Smooth muscle cell of the brain vasculature (primary cell): ENCODE measurements at regions not wholly inside any gene's neighbourhood (a gene's known extent, or its start where the extent isn't known, plus 50 kb on each side); places are given as distances from the start of the nearest gene placed in this dataset.
"Not testable (repeated sequence)": the region's sequence is repeated elsewhere in the genome, so short reads cannot be mapped to it uniquely, and the experiment has no call there.

ENCODE experiments used
- DNase-seq: peaks from one replicate; pipeline ENCODE4 v3.0.0-alpha.2; 2012; ENCODE audit warnings: low read depth, low spot score

GRCh38 chrX:131893857-131894256 is 129.2 kb upstream of the STK26 start:
- not testable (repeated sequence) for DNase-seq

- DNase-seq: no peak
Observed at GRCh38 chrX:131894995-131895394, 128.1 kb upstream of the STK26 start.

GRCh38 chrX:131895807-131896206 is 127.3 kb upstream of the STK26 start:
- no peak for DNase-seq

- DNase-seq: no peak
Observed at GRCh38 chrX:131901546-131901945, 121.6 kb upstream of the STK26 start.

- no peak for DNase-seq
Observed at GRCh38 chrX:131907488-131908314, 115.4 kb upstream of the STK26 start.

- DNase-seq: no peak
Observed at GRCh38 chrX:131910586-131910985, 112.5 kb upstream of the STK26 start.

- DNase-seq: no peak
Observed at GRCh38 chrX:131915488-131915887, 107.6 kb upstream of the STK26 start.

- DNase-seq: no peak
Observed at GRCh38 chrX:131917588-131917987, 105.5 kb upstream of the STK26 start.

- no peak for DNase-seq
Observed at GRCh38 chrX:131918839-131919238, 104.3 kb upstream of the STK26 start.

- no peak for DNase-seq
Observed at GRCh38 chrX:131923614-131924250, 99.4 kb upstream of the STK26 start.

GRCh38 chrX:131938749-131939148 is 84.4 kb upstream of the STK26 start:
- no peak for DNase-seq

GRCh38 chrX:131942034-131942433 is 81.1 kb upstream of the STK26 start:
- no peak for DNase-seq

GRCh38 chrX:131944936-131945902 is 77.9 kb upstream of the STK26 start:
- no peak for DNase-seq

GRCh38 chrX:131951166-131951565 is 71.9 kb upstream of the STK26 start:
- no peak for DNase-seq

GRCh38 chrX:131955099-131955777 is 67.9 kb upstream of the STK26 start:
- no peak for DNase-seq

GRCh38 chrX:131958724-131959123 is 64.4 kb upstream of the STK26 start:
- no peak for DNase-seq

GRCh38 chrX:131970347-131970746 is 52.8 kb upstream of the STK26 start:
- no peak for DNase-seq
